ENCODE measurements at regions not wholly inside any gene's neighbourhood (a gene's known extent, or its start where the extent isn't known, plus 50 kb on each side); places are given as distances from the start of the nearest gene placed in this dataset.
"Not testable (repeated sequence)": the region's sequence is repeated elsewhere in the genome, so short reads cannot be mapped to it uniquely, and the experiment has no call there.

DNA sequence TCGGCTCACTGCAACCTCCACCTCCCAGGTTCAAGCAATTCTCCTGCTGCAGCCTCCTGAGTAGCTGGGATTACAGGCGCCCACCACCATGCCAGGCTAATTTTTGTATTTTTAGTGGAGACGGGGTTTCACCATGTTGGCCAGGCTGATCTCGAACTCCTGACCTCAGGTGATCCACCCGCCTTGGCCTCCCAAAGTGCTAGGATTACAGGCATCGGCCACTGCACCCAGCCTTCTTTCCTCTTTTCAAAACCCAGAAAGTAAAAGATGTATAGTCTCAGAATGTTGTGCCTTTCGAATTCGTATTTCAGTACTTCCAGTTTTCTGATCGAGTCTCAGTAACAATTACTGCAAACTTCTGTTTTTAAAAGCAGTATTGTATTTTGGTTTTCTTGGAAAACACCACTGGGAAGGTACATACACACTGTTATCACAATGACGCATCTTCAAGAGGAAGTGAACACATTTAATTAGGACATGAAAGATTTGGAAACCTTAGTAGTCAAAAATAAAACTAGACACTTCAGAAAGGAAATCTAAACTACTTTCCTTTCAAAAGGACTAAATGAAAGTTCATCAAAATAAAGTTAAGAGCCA lies 123.9 kb upstream of the TNFSF4 start:
- not testable (repeated sequence) for TF ChIP-seq MAZ (IDR thresholded peaks at IDR 0.05; ENCODE audit: borderline replicate concordance, low read depth, low read length); CEBPB (IDR thresholded peaks at IDR 0.05; ENCODE audit: low read depth, low read length); POLR2A (IDR thresholded peaks at IDR 0.05; ENCODE audit: low read depth, low read length); RFX5 (IDR thresholded peaks at IDR 0.05; ENCODE audit: low read depth, low read length); CHD1 (IDR thresholded peaks at IDR 0.05; ENCODE audit: low read depth, low read length); MXI1 (IDR thresholded peaks at IDR 0.05; ENCODE audit: borderline replicate concordance, low read depth, low read length); RAD21 (IDR thresholded peaks at IDR 0.05; ENCODE audit: low read length); SMC3 (IDR thresholded peaks at IDR 0.05; ENCODE audit: low read depth, low read length)
- TF ChIP-seq, protein P1, sequence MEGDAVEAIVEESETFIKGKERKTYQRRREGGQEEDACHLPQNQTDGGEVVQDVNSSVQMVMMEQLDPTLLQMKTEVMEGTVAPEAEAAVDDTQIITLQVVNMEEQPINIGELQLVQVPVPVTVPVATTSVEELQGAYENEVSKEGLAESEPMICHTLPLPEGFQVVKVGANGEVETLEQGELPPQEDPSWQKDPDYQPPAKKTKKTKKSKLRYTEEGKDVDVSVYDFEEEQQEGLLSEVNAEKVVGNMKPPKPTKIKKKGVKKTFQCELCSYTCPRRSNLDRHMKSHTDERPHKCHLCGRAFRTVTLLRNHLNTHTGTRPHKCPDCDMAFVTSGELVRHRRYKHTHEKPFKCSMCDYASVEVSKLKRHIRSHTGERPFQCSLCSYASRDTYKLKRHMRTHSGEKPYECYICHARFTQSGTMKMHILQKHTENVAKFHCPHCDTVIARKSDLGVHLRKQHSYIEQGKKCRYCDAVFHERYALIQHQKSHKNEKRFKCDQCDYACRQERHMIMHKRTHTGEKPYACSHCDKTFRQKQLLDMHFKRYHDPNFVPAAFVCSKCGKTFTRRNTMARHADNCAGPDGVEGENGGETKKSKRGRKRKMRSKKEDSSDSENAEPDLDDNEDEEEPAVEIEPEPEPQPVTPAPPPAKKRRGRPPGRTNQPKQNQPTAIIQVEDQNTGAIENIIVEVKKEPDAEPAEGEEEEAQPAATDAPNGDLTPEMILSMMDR (conservative IDR thresholded peaks at IDR 0.05; ENCODE audit: low read depth, low read length) = not testable (repeated sequence)
- TF ChIP-seq, protein P2, sequence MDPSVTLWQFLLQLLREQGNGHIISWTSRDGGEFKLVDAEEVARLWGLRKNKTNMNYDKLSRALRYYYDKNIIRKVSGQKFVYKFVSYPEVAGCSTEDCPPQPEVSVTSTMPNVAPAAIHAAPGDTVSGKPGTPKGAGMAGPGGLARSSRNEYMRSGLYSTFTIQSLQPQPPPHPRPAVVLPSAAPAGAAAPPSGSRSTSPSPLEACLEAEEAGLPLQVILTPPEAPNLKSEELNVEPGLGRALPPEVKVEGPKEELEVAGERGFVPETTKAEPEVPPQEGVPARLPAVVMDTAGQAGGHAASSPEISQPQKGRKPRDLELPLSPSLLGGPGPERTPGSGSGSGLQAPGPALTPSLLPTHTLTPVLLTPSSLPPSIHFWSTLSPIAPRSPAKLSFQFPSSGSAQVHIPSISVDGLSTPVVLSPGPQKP (IDR thresholded peaks at IDR 0.05; ENCODE audit: borderline replicate concordance, low read depth, low read length) = not testable (repeated sequence)
- TF ChIP-seq, protein P3, sequence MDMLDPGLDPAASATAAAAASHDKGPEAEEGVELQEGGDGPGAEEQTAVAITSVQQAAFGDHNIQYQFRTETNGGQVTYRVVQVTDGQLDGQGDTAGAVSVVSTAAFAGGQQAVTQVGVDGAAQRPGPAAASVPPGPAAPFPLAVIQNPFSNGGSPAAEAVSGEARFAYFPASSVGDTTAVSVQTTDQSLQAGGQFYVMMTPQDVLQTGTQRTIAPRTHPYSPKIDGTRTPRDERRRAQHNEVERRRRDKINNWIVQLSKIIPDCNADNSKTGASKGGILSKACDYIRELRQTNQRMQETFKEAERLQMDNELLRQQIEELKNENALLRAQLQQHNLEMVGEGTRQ (IDR thresholded peaks at IDR 0.05; ENCODE audit: low read depth, low read length) = not testable (repeated sequence)

All from IMR-90 (cell line).